ENCODE measurements at regions not wholly inside any gene's neighbourhood (a gene's known extent, or its start where the extent isn't known, plus 50 kb on each side); places are given as distances from the start of the nearest gene placed in this dataset.
"Not testable (repeated sequence)": the region's sequence is repeated elsewhere in the genome, so short reads cannot be mapped to it uniquely, and the experiment has no call there.

DNA sequence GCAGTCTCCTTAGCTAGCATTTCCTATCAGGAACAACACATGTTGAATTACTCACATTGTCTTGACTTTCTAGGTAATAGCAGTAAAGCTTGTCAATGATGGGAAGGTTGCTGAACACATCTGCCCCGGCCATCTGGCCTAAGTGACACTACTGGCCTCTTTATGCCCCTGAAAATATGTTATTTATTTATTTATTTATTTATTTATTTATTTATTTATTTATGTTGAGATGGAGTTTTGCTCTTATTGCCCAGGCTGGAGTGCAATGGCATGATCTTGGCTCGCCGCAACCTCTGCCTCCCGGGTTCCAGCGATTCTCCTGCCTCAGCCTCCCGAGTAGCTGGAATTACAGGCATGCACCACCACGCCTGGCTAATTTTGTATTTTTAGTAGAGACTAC lies 95.9 kb upstream of the ERCC6L2 start:
- TF ChIP-seq, protein P1, sequence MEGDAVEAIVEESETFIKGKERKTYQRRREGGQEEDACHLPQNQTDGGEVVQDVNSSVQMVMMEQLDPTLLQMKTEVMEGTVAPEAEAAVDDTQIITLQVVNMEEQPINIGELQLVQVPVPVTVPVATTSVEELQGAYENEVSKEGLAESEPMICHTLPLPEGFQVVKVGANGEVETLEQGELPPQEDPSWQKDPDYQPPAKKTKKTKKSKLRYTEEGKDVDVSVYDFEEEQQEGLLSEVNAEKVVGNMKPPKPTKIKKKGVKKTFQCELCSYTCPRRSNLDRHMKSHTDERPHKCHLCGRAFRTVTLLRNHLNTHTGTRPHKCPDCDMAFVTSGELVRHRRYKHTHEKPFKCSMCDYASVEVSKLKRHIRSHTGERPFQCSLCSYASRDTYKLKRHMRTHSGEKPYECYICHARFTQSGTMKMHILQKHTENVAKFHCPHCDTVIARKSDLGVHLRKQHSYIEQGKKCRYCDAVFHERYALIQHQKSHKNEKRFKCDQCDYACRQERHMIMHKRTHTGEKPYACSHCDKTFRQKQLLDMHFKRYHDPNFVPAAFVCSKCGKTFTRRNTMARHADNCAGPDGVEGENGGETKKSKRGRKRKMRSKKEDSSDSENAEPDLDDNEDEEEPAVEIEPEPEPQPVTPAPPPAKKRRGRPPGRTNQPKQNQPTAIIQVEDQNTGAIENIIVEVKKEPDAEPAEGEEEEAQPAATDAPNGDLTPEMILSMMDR (IDR thresholded peaks at IDR 0.05) = not testable (repeated sequence)
- not testable (repeated sequence) for TF ChIP-seq POLR2A (IDR thresholded peaks at IDR 0.05)
